KMS-11 (cell line): ENCODE measurements at regions not wholly inside any gene's neighbourhood (a gene's known extent, or its start where the extent isn't known, plus 50 kb on each side); places are given as distances from the start of the nearest gene placed in this dataset.
"Not testable (repeated sequence)": the region's sequence is repeated elsewhere in the genome, so short reads cannot be mapped to it uniquely, and the experiment has no call there.

Source experiments
- H2AFZ ChIP-seq: fragments of 200-600 bp; sonication (generic); 2 replicates; pipeline ENCODE4 v1.6.1; 2016; ENCODE audit warnings: antibody characterized with exemption, mixed run types, low read depth
- H3K27ac ChIP-seq: fragments of 200-600 bp; sonication (generic); 2 replicates; pipeline ENCODE4 v1.6.1; 2016; ENCODE audit warnings: mild to moderate bottlenecking, mixed run types
- H3K27me3 ChIP-seq: fragments of 200-600 bp; sonication (generic); 2 replicates; pipeline ENCODE4 v1.6.1; 2017; ENCODE audit warnings: mild to moderate bottlenecking, low read depth, mixed run types, moderate library complexity; ENCODE audit not compliant: insufficient read depth
- H3K36me3 ChIP-seq: fragments of 200-600 bp; sonication (generic); 2 replicates; pipeline ENCODE4 v1.6.1; 2017; ENCODE audit warnings: mild to moderate bottlenecking, mixed run types; ENCODE audit not compliant: insufficient read depth
- H3K4me1 ChIP-seq: fragments of 200-600 bp; sonication (generic); 2 replicates; pipeline ENCODE4 v1.6.1; 2016; ENCODE audit warnings: mild to moderate bottlenecking, low read depth, mixed run types; ENCODE audit not compliant: poor library complexity, severe bottlenecking
- H3K4me2 ChIP-seq: fragments of 200-600 bp; sonication (generic); 2 replicates; pipeline ENCODE4 v1.7.0; 2016; ENCODE audit warnings: mild to moderate bottlenecking, mixed run types
- H3K4me3 ChIP-seq: fragments of 200-600 bp; sonication (generic); IDR thresholded peaks from 2 replicates; pipeline ENCODE4 v1.6.1; 2017; ENCODE audit warnings: low read depth, low read length, mixed read lengths; ENCODE audit not compliant: insufficient read depth
- H3K79me2 ChIP-seq: fragments of 200-600 bp; sonication (generic); 2 replicates; pipeline ENCODE4 v1.6.1; 2016; ENCODE audit warnings: low read depth, mixed run types; ENCODE audit not compliant: insufficient read depth
- H3K9ac ChIP-seq: fragments of 200-600 bp; sonication (generic); 2 replicates; pipeline ENCODE4 v1.6.1; 2016; ENCODE audit warnings: mild to moderate bottlenecking, mixed run types
- H4K20me1 ChIP-seq: fragments of 200-600 bp; sonication (generic); 2 replicates; pipeline ENCODE4 v1.6.1; 2016; ENCODE audit warnings: mild to moderate bottlenecking, mixed run types; ENCODE audit not compliant: insufficient read depth
- CTCF ChIP-seq: fragments of 200-600 bp; sonication (generic); conservative IDR thresholded peaks from 2 replicates; pipeline ENCODE4 v1.6.1; 2017; ENCODE audit warnings: low read depth, mild to moderate bottlenecking, antibody characterized with exemption, low read length, moderate library complexity, mixed read lengths

DNA sequence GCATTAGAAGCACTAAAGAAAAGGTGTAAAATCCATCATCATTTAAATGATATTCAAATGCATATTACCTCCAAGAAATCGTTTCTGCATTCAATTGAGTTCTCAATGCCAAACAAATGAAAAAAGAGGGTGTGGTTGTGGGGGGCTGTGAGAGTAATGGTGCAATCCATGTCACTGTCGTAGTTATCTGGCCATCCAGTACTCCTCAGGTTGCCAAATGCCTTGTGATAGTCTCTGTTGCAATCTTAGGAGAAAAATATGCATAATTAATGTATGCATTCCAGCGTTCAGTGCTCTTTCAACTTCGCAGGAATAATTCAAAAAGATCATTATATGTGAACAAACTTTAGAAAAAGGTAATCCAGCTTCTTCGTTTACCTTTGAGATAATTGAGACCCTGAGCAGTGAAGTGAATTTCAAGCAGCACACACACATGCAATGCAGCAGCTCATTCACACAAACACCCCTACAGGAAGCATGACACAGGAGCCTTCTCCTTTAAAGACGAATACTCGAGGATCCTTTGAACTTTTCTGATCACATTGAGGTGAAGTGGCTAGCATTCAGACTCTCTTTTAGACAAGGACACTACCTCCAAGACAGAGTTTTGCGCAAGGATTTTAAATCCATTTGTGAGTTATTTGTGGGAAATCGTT is 73.4 kb downstream of the OR13A1 start:
- no peak overlapping the region for H2AFZ ChIP-seq
- no peak overlapping the region for H3K9ac ChIP-seq
- H3K4me1 ChIP-seq, result no peaks in the 10 kb centered on the region
- no peaks in the 10 kb centered on the region for H3K27me3 ChIP-seq
- no peak overlapping the region for H3K4me3 ChIP-seq
- H3K4me2 ChIP-seq, result no peak overlapping the region
- no peaks in the 10 kb centered on the region for H4K20me1 ChIP-seq
- no peak for TF ChIP-seq CTCF
- no peaks in the 10 kb centered on the region for H3K79me2 ChIP-seq
- no peak overlapping the region for H3K27ac ChIP-seq
- no peaks in the 10 kb centered on the region for H3K36me3 ChIP-seq

DNA sequence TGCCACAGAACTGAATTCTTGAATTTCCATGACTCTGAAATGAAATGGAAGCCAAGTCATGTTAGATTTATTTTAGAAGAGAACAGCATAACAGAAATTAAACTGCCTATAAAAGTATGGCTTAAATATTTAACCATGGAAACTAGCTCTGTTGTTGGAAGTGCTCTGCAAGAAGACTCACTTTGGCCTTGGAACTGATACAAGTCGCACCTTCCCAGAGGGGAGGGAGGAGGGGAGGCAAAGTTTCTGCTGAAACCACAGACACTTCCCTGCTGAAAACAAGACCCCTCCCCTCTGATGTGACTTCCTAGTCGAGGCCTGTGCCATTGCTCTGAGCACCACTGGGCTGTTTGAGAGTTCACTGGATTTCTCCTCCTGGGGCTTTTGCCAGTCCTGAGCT is 72.1 kb downstream of the OR13A1 start:
- no peak overlapping the region for H3K4me3 ChIP-seq
- H2AFZ ChIP-seq, result no peak overlapping the region
- no peak for TF ChIP-seq CTCF
- H3K4me1 ChIP-seq, result no peaks in the 10 kb centered on the region
- H3K27ac ChIP-seq, result no peak overlapping the region
- no peaks in the 10 kb centered on the region for H3K36me3 ChIP-seq
- no peak overlapping the region for H3K4me2 ChIP-seq
- H3K9ac ChIP-seq, result no peak overlapping the region
- H4K20me1 ChIP-seq, result no peaks in the 10 kb centered on the region
- no peaks in the 10 kb centered on the region for H3K79me2 ChIP-seq
- no peaks in the 10 kb centered on the region for H3K27me3 ChIP-seq

DNA sequence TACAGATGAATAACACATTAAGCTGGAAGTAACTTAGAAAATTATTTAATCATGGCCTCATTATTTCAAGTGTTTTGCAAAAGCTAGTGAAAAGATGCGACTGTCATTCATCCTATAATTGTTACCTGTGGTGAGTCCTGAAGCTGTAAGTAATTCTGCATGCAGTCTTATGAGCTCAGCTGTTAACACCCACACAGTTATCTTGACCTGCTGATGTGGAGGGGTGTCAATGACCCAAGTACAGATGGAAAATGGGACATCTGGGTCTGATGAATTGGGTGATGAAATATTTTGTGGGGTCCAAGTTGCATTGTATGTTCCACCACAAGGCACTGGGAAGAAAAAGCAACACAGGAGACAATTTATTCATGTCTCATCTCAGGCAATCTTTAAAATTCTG is 68.9 kb downstream of the OR13A1 start:
- no peak overlapping the region for H3K27ac ChIP-seq
- H3K4me3 ChIP-seq, result no peak overlapping the region

GRCh38 chr10:45249978-45250693 is 65.3 kb downstream of the OR13A1 start:
- Histone ChIP-seq H3K4me3 (no peak overlapping the region), H3K9ac (no peak overlapping the region), H3K27ac (no peak overlapping the region), H4K20me1 (no peaks in the 10 kb centered on the region), H2AFZ (peak overlapping the region; percentile 43; the same call in 1 of the 2 replicates), H3K27me3 (no peaks in the 10 kb centered on the region), H3K36me3 (no peaks in the 10 kb centered on the region), H3K4me2 (no peak overlapping the region; the same call in 1 of the 2 replicates), H3K4me1 (peaks cover 8% of the 10 kb centered on the region), H3K79me2 (no peaks in the 10 kb centered on the region)
- TF ChIP-seq CTCF, result peak; percentile 79

More for the DNA sequence above, 68.9 kb downstream of the OR13A1 start:
- Histone ChIP-seq H3K9ac (no peak overlapping the region), H4K20me1 (no peaks in the 10 kb centered on the region), H3K79me2 (no peaks in the 10 kb centered on the region), H2AFZ (no peak overlapping the region), H3K27me3 (no peaks in the 10 kb centered on the region), H3K36me3 (no peaks in the 10 kb centered on the region), H3K4me1 (peaks cover 8% of the 10 kb centered on the region), H3K4me2 (no peak overlapping the region)
- TF ChIP-seq CTCF, result no peak

- H4K20me1 ChIP-seq, H3K36me3 ChIP-seq, H3K79me2 ChIP-seq, H3K9ac ChIP-seq, H3K27ac ChIP-seq, H3K4me3 ChIP-seq, H3K27me3 ChIP-seq, H3K4me1 ChIP-seq, H3K4me2 ChIP-seq: not testable (repeated sequence)
- H2AFZ ChIP-seq, result peak overlapping the region; percentile 43; the same call in 1 of the 2 replicates
These were observed 64.7 kb downstream of the OR13A1 start for GRCh38 chr10:45250694-45251075.
